ENCODE measurements at regions not wholly inside any gene's neighbourhood (a gene's known extent, or its start where the extent isn't known, plus 50 kb on each side); places are given as distances from the start of the nearest gene placed in this dataset.

- Histone ChIP-seq H3K27me3 (ENCODE audit: low read length) (no peaks in the 10 kb centered on the region), H3K79me2 (ENCODE audit: insufficient read depth, low read length) (no peaks in the 10 kb centered on the region), H3K4me3 (ENCODE audit: insufficient read depth, low read length, poor library complexity, severe bottlenecking) (no peak overlapping the region), H3K9me3 (ENCODE audit: insufficient read depth, low read length) (no peaks in the 10 kb centered on the region), H3K27ac (ENCODE audit: low read depth, low read length) (no peak overlapping the region), H3K9ac (ENCODE audit: low read length) (no peak overlapping the region), H3F3A (ENCODE audit: insufficient read depth) (no peaks in the 10 kb centered on the region), H3K36me3 (ENCODE audit: low read length) (no peaks in the 10 kb centered on the region), H3K9me2 (replicated peaks; ENCODE audit: insufficient read depth, low read length) (no peaks in the 10 kb centered on the region), H3K4me2 (ENCODE audit: low read depth, low read length, poor library complexity, severe bottlenecking) (no peak overlapping the region), H4K20me1 (ENCODE audit: low read depth, low read length) (no peaks in the 10 kb centered on the region), H2AFZ (ENCODE audit: low read depth, low read length, severe bottlenecking) (no peak overlapping the region)
- TF ChIP-seq EZH2phosphoT487 (conservative IDR thresholded peaks at IDR 0.05; ENCODE audit: low read length) (no peak), CTCF (IDR thresholded peaks at IDR 0.05; ENCODE audit: insufficient read depth, low read length, poor library complexity, severe bottlenecking) (no peak)
Measured at GRCh38 chr6:165936096-165936495, 231.6 kb downstream of the TBXT start.

GRCh38 chr6:165931675-165932074, 236.0 kb downstream of the TBXT start:
- Histone ChIP-seq H2AFZ (ENCODE audit: low read depth, low read length, severe bottlenecking) (no peak overlapping the region), H3K4me3 (ENCODE audit: insufficient read depth, low read length, poor library complexity, severe bottlenecking) (no peak overlapping the region), H3F3A (ENCODE audit: insufficient read depth) (no peaks in the 10 kb centered on the region), H3K27ac (ENCODE audit: low read depth, low read length) (no peak overlapping the region), H3K36me3 (ENCODE audit: low read length) (no peaks in the 10 kb centered on the region), H3K9ac (ENCODE audit: low read length) (no peak overlapping the region), H3K9me3 (ENCODE audit: insufficient read depth, low read length) (no peaks in the 10 kb centered on the region), H3K9me2 (replicated peaks; ENCODE audit: insufficient read depth, low read length) (no peaks in the 10 kb centered on the region), H3K79me2 (ENCODE audit: insufficient read depth, low read length) (no peaks in the 10 kb centered on the region), H4K20me1 (ENCODE audit: low read depth, low read length) (no peaks in the 10 kb centered on the region), H3K4me2 (ENCODE audit: low read depth, low read length, poor library complexity, severe bottlenecking) (no peak overlapping the region), H3K27me3 (ENCODE audit: low read length) (no peaks in the 10 kb centered on the region)
- TF ChIP-seq EZH2phosphoT487 (conservative IDR thresholded peaks at IDR 0.05; ENCODE audit: low read length) (no peak), CTCF (IDR thresholded peaks at IDR 0.05; ENCODE audit: insufficient read depth, low read length, poor library complexity, severe bottlenecking) (no peak)

- TF ChIP-seq EZH2phosphoT487 (conservative IDR thresholded peaks at IDR 0.05; ENCODE audit: low read length) (no peak), CTCF (IDR thresholded peaks at IDR 0.05; ENCODE audit: insufficient read depth, low read length, poor library complexity, severe bottlenecking) (no peak)
- no peak overlapping the region for H2AFZ ChIP-seq (ENCODE audit: low read depth, low read length, severe bottlenecking)
- no peaks in the 10 kb centered on the region for H3F3A ChIP-seq (ENCODE audit: insufficient read depth)
- H3K9me3 ChIP-seq (ENCODE audit: insufficient read depth, low read length): no peaks in the 10 kb centered on the region
- no peak overlapping the region for H3K4me2 ChIP-seq (ENCODE audit: low read depth, low read length, poor library complexity, severe bottlenecking)
- H3K9ac ChIP-seq (ENCODE audit: low read length): no peak overlapping the region
- no peaks in the 10 kb centered on the region for H4K20me1 ChIP-seq (ENCODE audit: low read depth, low read length)
- H3K79me2 ChIP-seq (ENCODE audit: insufficient read depth, low read length): no peaks in the 10 kb centered on the region
- no peak overlapping the region for H3K27ac ChIP-seq (ENCODE audit: low read depth, low read length)
- H3K36me3 ChIP-seq (ENCODE audit: low read length): no peaks in the 10 kb centered on the region
- H3K27me3 ChIP-seq (ENCODE audit: low read length): no peaks in the 10 kb centered on the region
- no peak overlapping the region for H3K4me3 ChIP-seq (ENCODE audit: insufficient read depth, low read length, poor library complexity, severe bottlenecking)
- no peaks in the 10 kb centered on the region for H3K9me2 ChIP-seq (replicated peaks; ENCODE audit: insufficient read depth, low read length)
Measured at GRCh38 chr6:165930668-165931214, 236.9 kb downstream of the TBXT start.

Measured in SU-DHL-6 (cell line).